Upper lobe of right lung (tissue), 1 donor: ENCODE measurements at regions not wholly inside any gene's neighbourhood (a gene's known extent, or its start where the extent isn't known, plus 50 kb on each side); places are given as distances from the start of the nearest gene placed in this dataset.

Source experiments
- ATAC-seq: fragments of 200-7000 bp; cut with Tn5 transposase; one replicate; pipeline ENCODE4 v1.9.1; 2020; ENCODE audit warnings: mild to moderate bottlenecking, moderate library complexity
- DNase-seq: peaks from one replicate; pipeline ENCODE4 v3.0.0-alpha.2; 2020
- H3K27ac ChIP-seq: fragments of 200-600 bp; one replicate; pipeline ENCODE4 v1.8.0; 2022
- H3K27me3 ChIP-seq: fragments of 200-600 bp; one replicate; pipeline ENCODE4 v1.8.0; 2022; ENCODE audit warnings: mild to moderate bottlenecking
- H3K36me3 ChIP-seq: fragments of 200-600 bp; one replicate; pipeline ENCODE4 v1.8.0; 2022
- H3K4me1 ChIP-seq: fragments of 200-600 bp; one replicate; pipeline ENCODE4 v1.8.0; 2022
- H3K4me3 ChIP-seq: fragments of 200-600 bp; one replicate; pipeline ENCODE4 v1.8.0; 2022; ENCODE audit warnings: mild to moderate bottlenecking
- H3K9me3 ChIP-seq: fragments of 200-600 bp; one replicate; pipeline ENCODE4 v1.8.0; 2022
- intact Hi-C: fragments of 100-400 bp; cut with DNase I; formaldehyde crosslinking; loops from one replicate; pipeline ENCODE4 v1.11.0; 2022
- TF ChIP-seq, protein P1 (sequence below): fragments of 200-600 bp; IDR thresholded peaks from one replicate; pipeline ENCODE4 v1.8.0; 2022; ENCODE audit warnings: antibody characterized with exemption
- donor health status: DM: no; HTN: yes; CAD: no; lungs with severe emphysema.

DNA sequence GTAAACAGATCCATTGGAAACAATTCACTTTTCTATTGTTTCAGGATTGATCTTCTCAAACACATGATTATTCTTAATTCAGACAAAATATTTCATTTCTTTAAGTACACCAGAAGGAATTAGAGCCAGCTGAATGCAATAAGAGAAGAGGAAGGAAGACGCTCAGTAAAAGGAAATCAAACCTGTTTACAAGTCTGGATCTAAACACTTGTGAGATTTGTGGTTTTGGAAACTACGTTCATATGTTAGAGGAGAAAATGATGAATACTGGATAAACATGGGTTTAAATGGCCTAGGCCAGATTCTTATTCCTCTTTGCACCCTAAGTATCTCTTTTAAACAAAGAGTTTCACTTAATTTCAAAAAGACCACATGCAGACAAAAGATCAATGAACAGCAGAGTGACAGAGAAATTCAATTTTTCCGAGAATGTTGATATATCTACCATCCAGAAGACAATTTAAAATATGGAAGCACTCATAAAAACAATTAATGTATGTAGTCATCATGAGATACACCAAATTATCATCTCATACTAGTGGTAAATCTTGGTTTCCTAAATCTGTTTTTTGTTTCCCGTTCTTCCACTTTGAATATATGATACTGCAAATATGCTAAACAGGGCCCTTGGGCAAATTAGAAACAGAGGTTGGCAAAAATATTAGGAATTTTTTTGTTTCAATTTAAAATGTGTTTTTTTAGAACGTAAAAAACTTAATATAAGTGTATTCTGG lies 703.5 kb upstream of the CITED2 start:
- TF ChIP-seq, protein P1, sequence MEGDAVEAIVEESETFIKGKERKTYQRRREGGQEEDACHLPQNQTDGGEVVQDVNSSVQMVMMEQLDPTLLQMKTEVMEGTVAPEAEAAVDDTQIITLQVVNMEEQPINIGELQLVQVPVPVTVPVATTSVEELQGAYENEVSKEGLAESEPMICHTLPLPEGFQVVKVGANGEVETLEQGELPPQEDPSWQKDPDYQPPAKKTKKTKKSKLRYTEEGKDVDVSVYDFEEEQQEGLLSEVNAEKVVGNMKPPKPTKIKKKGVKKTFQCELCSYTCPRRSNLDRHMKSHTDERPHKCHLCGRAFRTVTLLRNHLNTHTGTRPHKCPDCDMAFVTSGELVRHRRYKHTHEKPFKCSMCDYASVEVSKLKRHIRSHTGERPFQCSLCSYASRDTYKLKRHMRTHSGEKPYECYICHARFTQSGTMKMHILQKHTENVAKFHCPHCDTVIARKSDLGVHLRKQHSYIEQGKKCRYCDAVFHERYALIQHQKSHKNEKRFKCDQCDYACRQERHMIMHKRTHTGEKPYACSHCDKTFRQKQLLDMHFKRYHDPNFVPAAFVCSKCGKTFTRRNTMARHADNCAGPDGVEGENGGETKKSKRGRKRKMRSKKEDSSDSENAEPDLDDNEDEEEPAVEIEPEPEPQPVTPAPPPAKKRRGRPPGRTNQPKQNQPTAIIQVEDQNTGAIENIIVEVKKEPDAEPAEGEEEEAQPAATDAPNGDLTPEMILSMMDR, result no peak
- peaks cover 11% of the 10 kb centered on the region for H3K4me1 ChIP-seq
- H3K27ac ChIP-seq, result peak overlapping the region; percentile 2
- ATAC-seq (no peak), DNase-seq (no peak)
- no peaks in the 10 kb centered on the region for H3K36me3 ChIP-seq
- H3K9me3 ChIP-seq, result no peaks in the 10 kb centered on the region
- intact Hi-C loops, result no loop called here
- H3K27me3 ChIP-seq, result no peaks in the 10 kb centered on the region
- H3K4me3 ChIP-seq, result no peak overlapping the region

DNA sequence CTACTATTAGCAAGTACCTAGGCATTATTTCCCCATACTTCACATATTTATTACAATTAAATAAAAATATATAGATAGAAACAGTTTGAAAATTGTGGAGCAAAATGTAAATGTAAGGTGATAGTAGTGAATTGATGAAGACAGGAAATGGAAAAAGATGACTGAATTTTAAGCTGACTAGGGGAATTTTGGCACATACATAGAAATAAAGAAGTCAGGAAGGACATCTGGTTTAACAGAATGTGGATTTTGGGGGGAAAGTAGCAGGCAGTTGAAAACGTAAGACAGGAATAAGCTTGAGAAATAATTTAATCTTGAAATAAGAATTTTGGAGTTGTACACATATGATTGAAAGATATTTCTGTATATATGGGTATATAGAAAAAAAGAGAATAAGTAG lies 701.7 kb upstream of the CITED2 start:
- TF ChIP-seq, protein P1, result no peak
- H3K27ac ChIP-seq, result no peak overlapping the region
- H3K4me3 ChIP-seq, result no peak overlapping the region
- intact Hi-C loops, result no loop called here
- DNase-seq, result no peak
- H3K9me3 ChIP-seq, result no peaks in the 10 kb centered on the region
- no peak for ATAC-seq
- no peaks in the 10 kb centered on the region for H3K27me3 ChIP-seq
- peaks cover 12% of the 10 kb centered on the region for H3K4me1 ChIP-seq
- no peaks in the 10 kb centered on the region for H3K36me3 ChIP-seq

DNA sequence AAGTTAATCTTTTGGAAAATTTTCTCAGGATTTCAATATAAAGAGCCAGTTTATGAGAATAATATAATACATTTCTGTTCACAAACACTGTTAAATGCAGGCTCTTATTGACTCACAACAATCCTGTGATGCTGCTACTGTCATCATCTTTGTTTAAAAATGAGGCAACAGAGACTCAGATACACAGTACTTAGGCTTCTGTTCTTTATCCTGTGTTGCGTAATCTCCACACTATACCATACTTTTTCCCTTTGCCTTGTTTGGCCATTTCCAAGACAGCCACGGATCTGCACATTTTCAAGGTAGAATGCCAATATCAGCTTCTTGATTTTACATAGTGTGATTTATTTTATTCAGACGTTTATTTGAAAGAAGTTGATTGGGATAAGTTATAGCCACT lies 699.0 kb upstream of the CITED2 start:
- TF ChIP-seq, protein P1, result no peak
- H3K36me3 ChIP-seq, result no peaks in the 10 kb centered on the region
- peaks cover 9% of the 10 kb centered on the region for H3K4me1 ChIP-seq
- H3K27ac ChIP-seq, result no peak overlapping the region
- no peaks in the 10 kb centered on the region for H3K27me3 ChIP-seq
- H3K9me3 ChIP-seq, result no peaks in the 10 kb centered on the region
- no peak for DNase-seq
- no peak overlapping the region for H3K4me3 ChIP-seq
- ATAC-seq, result no peak
- intact Hi-C loops, result no loop called here

DNA sequence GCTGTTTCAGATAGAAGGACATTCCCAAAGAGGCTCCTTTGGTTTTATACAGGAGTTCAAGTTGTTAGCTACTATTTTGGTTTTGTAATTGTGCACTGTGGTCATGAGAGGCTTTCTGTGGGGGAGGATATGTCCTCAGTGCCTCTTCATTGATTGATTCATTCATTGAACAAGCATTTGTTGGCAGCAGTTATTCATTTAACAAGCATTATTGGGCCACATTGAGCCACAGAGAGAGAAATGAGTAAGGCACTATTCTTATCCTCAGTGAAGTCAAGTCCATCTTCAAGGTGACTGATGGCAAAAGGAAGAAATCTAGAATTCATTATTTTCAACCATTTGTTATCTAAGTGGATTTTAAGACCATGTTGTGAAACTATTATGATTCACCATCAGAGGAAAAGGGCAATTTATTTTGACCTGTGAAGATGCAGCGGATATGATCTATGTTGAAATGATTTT lies 697.2 kb upstream of the CITED2 start:
- Histone ChIP-seq H3K27ac (no peak overlapping the region), H3K4me1 (peaks cover 9% of the 10 kb centered on the region), H3K9me3 (no peaks in the 10 kb centered on the region), H3K27me3 (no peaks in the 10 kb centered on the region), H3K36me3 (no peaks in the 10 kb centered on the region), H3K4me3 (no peak overlapping the region)
- TF ChIP-seq, protein P1, result no peak
- no peak for DNase-seq
- ATAC-seq, result no peak
- intact Hi-C loops, result no loop called here

DNA sequence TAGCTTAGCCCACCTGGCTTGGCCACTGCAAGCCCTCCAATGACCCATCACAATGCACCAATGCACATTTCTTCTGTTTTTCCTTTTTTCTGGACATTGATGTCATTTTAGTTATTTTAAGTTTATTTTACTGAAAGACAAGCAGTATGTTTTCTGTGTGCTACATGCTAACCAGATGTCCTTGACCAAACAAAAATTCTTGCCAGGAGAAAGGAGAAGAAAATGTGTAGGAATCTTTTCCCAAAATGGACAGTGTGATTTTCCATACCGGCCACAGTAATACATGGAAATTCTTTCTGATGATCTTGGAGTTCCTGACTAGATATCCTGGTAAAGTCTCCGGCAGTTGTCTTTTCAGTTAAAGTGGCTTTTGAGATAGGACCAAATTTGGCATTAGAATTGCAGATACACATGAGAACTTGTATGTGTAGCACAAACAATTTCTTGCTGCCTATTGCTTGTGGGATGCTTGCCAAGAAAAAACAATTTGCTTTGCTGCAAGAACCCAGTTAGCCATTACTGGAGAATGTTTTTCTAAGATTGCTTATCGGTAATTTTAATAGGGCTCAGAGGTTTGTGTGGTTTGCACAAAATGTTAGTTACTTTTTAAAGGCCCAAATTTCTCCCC lies 696.5 kb upstream of the CITED2 start:
- DNase-seq (no peak), ATAC-seq (no peak)
- Histone ChIP-seq H3K4me3 (no peak overlapping the region), H3K4me1 (peaks cover 9% of the 10 kb centered on the region), H3K27ac (no peak overlapping the region), H3K9me3 (no peaks in the 10 kb centered on the region), H3K36me3 (no peaks in the 10 kb centered on the region), H3K27me3 (no peaks in the 10 kb centered on the region)
- TF ChIP-seq, protein P1, result no peak
- intact Hi-C loops, result no loop called here
